ENCODE measurements at regions not wholly inside any gene's neighbourhood (a gene's known extent, or its start where the extent isn't known, plus 50 kb on each side); places are given as distances from the start of the nearest gene placed in this dataset.
A peak's percentile ranks its signal among the peaks of the same experiment; 100 is the strongest.

DNA sequence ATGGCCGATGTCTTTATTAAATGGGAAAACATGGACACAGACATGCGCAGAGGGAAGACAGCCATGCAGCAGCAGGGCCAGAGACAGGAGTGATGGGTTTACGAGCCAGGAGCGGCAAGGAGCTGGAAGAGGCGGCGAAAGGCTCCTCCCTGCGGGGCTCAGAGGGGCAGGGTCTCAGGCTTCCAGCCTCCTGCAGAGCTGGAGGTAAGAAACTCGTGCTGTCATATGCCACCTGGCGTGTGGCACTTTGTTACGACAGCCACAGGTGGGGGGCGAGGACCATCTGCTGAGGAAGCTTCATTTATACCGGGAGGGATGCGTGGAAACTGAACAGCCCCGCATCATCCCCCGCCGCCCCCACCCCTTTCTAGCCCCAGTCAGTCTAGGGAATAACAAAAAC lies 52.0 kb upstream of the SPACA7 start:
- peak; percentile 60 for DNase-seq
- Histone ChIP-seq H3K27me3 (ENCODE audit: control insufficient read depth, insufficient read depth, low read length) (no peaks in the 10 kb centered on the region; the same call in 1 of the 2 replicates), H3K36me3 (replicated peaks; ENCODE audit: control insufficient read depth, insufficient read depth, low read length) (no peaks in the 10 kb centered on the region), H3K4me3 (ENCODE audit: insufficient read depth, low read depth, low read length) (no peak overlapping the region)

DNA sequence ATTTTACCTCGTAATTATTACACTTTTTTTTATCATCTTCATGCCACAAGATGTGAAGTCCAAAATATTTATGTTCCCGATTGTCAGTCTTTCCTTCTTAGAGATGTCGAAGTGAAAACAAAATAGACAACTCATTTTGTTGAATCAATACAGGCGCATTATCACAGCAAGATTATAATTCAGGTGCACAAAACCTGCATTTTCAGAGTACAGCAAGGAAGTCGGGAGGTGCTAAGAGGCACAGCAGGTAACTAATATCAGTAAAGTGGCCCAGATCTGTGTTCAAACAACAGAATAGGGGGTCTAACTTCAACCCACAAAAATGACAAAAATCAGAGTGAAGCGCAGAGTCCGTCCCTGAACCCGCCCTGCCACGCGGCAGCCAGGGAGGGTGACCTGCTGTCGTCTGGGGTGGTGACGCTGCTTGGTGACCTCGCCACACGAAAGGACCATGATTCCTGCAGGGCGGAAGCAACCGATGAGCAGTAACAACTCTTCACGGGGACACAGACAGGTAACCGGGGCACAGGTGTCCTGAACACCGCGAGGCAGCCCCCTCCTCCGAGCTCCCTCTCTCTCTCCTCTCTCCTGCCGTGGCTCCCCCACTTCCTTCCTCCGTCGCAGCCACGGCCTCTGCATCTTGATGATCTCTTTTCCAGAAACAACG lies 50.9 kb upstream of the SPACA7 start:
- DNase-seq, result peak; percentile 51
- Histone ChIP-seq H3K4me3 (ENCODE audit: insufficient read depth, low read depth, low read length) (no peak overlapping the region), H3K36me3 (replicated peaks; ENCODE audit: control insufficient read depth, insufficient read depth, low read length) (no peaks in the 10 kb centered on the region), H3K27me3 (ENCODE audit: control insufficient read depth, insufficient read depth, low read length) (no peaks in the 10 kb centered on the region; the same call in 1 of the 2 replicates)

DNA sequence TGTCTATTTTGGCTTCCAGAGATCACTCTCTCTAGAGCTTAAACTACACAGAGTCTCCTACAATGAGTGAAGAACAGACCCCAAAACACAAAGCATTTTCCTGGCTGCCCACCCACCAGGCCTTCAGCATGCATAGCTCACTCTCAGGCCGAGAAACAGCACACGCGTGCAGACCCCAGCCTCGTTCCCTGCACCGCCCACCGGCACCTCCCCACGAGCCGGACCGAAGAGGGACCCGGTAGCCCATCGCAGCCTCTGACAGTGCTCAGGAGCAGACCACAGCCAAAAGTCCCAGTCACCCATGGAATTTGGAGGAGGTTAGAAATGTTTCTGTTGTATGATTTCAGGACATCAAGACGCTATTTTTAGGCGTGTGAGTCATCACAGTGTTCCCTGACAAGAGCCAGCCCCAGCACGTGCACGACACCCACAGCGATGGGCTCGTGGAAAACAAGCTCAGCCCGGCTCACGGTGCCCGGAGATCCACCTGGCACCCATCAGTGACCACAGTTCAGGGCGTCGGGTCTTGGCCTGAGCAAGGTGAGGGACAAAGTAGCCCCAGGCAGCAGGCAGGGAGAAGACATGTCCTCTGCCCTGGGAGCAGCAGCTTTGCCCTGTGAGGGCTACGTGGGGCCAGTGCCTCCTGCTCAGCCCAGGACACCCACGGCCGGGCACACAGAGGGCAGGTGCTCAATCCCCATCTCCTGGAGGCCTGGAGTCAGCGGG lies 50.1 kb upstream of the SPACA7 start:
- peak; percentile 30 for DNase-seq
- no peak overlapping the region for H3K4me3 ChIP-seq (ENCODE audit: insufficient read depth, low read depth, low read length)
- no peaks in the 10 kb centered on the region for H3K36me3 ChIP-seq (replicated peaks; ENCODE audit: control insufficient read depth, insufficient read depth, low read length)
- H3K27me3 ChIP-seq (ENCODE audit: control insufficient read depth, insufficient read depth, low read length), result no peaks in the 10 kb centered on the region; the same call in 1 of the 2 replicates

All from H7 (cell line).